H1 (cell line): ENCODE measurements at regions not wholly inside any gene's neighbourhood (a gene's known extent, or its start where the extent isn't known, plus 50 kb on each side); places are given as distances from the start of the nearest gene placed in this dataset.

Experiments
- CTCF ChIA-PET: fragments of 300-600 bp; sonication (Branson Sonifier 250); formaldehyde crosslinking; loops from one replicate; lab custom pipeline; 2021; ENCODE audit not compliant: partially characterized antibody; lab: Charles Lee
- POLR2A ChIA-PET: fragments of 300-600 bp; sonication (Branson Sonifier 250); formaldehyde crosslinking; loops from one replicate; lab custom pipeline; 2021; ENCODE audit warnings: inconsistent platforms; ENCODE audit not compliant: partially characterized antibody; lab: Charles Lee
- DNase-seq, 2 experiments: peaks; one replicate each; pipeline versions ENCODE4 v3.0.0 to v3.0.0-alpha.2; 2010 to 2022; ENCODE audit warnings: low spot score in 2 of 2, low read depth in 1 of 2, mixed read lengths in 1 of 2
- FAIRE-seq: peaks from 2 replicates; lab custom pipeline; 2011; peaks lifted over from hg19 to GRCh38; lab: Jason Lieb, UNC
- H2AFZ ChIP-seq: 2 replicates; pipeline ENCODE4 v1.8.1; 2012; ENCODE audit warnings: low read length, inconsistent platforms
- H2AK5ac ChIP-seq: 2 replicates; pipeline ENCODE4 v1.6.1; 2013; ENCODE audit warnings: low read depth, low read length
- H2BK120ac ChIP-seq: replicated peaks from 2 replicates; pipeline ENCODE3; 2013; ENCODE audit warnings: low read depth, low read length, inconsistent platforms
- H2BK12ac ChIP-seq: 2 replicates; pipeline ENCODE4 v1.6.1; 2013; ENCODE audit warnings: low read depth, low read length
- H2BK15ac ChIP-seq: 2 replicates; pipeline ENCODE4 v1.6.1; 2013; ENCODE audit warnings: low read length
- H2BK20ac ChIP-seq: 2 replicates; pipeline ENCODE4 v1.6.1; 2013; ENCODE audit warnings: low read length
- H2BK5ac ChIP-seq: 2 replicates; pipeline ENCODE4 v1.6.1; 2013; ENCODE audit warnings: low read depth, low read length
- H3K14ac ChIP-seq: 2 replicates; pipeline ENCODE4 v1.6.1; 2013; ENCODE audit warnings: inconsistent platforms; ENCODE audit not compliant: insufficient read length
- H3K18ac ChIP-seq: 2 replicates; pipeline ENCODE4 v1.6.1; 2013; ENCODE audit warnings: low read length; ENCODE audit errors: extremely low read depth
- H3K23ac ChIP-seq: 2 replicates; pipeline ENCODE4 v1.6.1; 2013; ENCODE audit warnings: inconsistent platforms; ENCODE audit not compliant: insufficient read length
- H3K23me2 ChIP-seq: 2 replicates; pipeline ENCODE4 v1.6.1; 2013; ENCODE audit warnings: low read depth, low read length
- H3K27ac ChIP-seq: 2 replicates; pipeline ENCODE4 v1.6.1; 2011; ENCODE audit warnings: low read depth, low read length, inconsistent platforms
- H3K27me3 ChIP-seq, 4 experiments: replicated peaks in 1 of 4; 1 replicate in 1 of 4; 2 replicates in 3 of 4; pipeline versions ENCODE4 v1.6.1 to v1.8.1; 2011 to 2013; ENCODE audit warnings: low read length in 3 of 4, mild to moderate bottlenecking in 3 of 4, inconsistent platforms in 2 of 4, mixed read lengths in 2 of 4, moderate library complexity in 1 of 4; ENCODE audit not compliant: control insufficient read depth in 3 of 4, insufficient read depth in 3 of 4; ENCODE audit errors: extremely low read depth in 1 of 4
- H3K36me3 ChIP-seq, 4 experiments: 2 replicates each; pipeline versions ENCODE4 v1.6.1 to v1.8.1; 2011 to 2013; ENCODE audit warnings: mild to moderate bottlenecking in 4 of 4, low read length in 3 of 4, moderate library complexity in 2 of 4, control low read depth in 1 of 4, inconsistent platforms in 1 of 4; ENCODE audit not compliant: insufficient read depth in 4 of 4, control insufficient read depth in 2 of 4
- H3K4ac ChIP-seq: replicated peaks from 2 replicates; pipeline ENCODE3; 2013; ENCODE audit warnings: low read length, low read depth, mixed read lengths, inconsistent platforms; ENCODE audit not compliant: insufficient read length
- H3K4me1 ChIP-seq, 4 experiments: replicated peaks in 1 of 4; 1 replicate in 1 of 4; 2 replicates in 3 of 4; pipeline versions ENCODE4 v1.6.1 to v1.8.1; 2011 to 2013; ENCODE audit warnings: low read length in 3 of 4, inconsistent platforms in 2 of 4, mixed read lengths in 1 of 4; ENCODE audit not compliant: insufficient read depth in 4 of 4, control insufficient read depth in 3 of 4
- H3K4me2 ChIP-seq, 2 experiments: 2 replicates each; pipeline versions ENCODE4 v1.6.1 to v1.8.1; 2011 to 2013; ENCODE audit warnings: low read depth in 2 of 2, low read length in 2 of 2, control low read depth in 1 of 2, inconsistent platforms in 1 of 2, mild to moderate bottlenecking in 1 of 2; ENCODE audit not compliant: insufficient read depth in 1 of 2
- H3K4me3 ChIP-seq, 4 experiments: fragments of 200-600, 300-600 bp in 1 of 4; sonication (generic), shearing (Covaris generic), sonication (Bioruptor Twin) in 1 of 4; 2 replicates each; pipeline versions ENCODE4 v1.5.1 to v1.8.1; 2011 to 2016; ENCODE audit warnings: low read length in 4 of 4, low read depth in 3 of 4, control low read depth in 2 of 4, inconsistent platforms in 2 of 4, mild to moderate bottlenecking in 2 of 4, mixed read lengths in 1 of 4, moderate library complexity in 1 of 4; ENCODE audit not compliant: insufficient read depth in 2 of 4; ENCODE audit errors: extremely low read depth in 1 of 4
- H3K56ac ChIP-seq: replicated peaks from 2 replicates; pipeline ENCODE3; 2013; ENCODE audit warnings: low read depth, mild to moderate bottlenecking, mixed read lengths, low read length, inconsistent platforms; ENCODE audit not compliant: insufficient read length
- H3K79me1 ChIP-seq: 2 replicates; pipeline ENCODE4 v1.6.1; 2013; ENCODE audit warnings: low read depth, low read length, control low read depth
- H3K79me2 ChIP-seq, 2 experiments: 2 replicates each; pipeline versions ENCODE4 v1.6.1 to v1.8.1; 2012 to 2013; ENCODE audit warnings: low read length in 2 of 2, mild to moderate bottlenecking in 2 of 2, inconsistent platforms in 1 of 2; ENCODE audit not compliant: insufficient read depth in 2 of 2, control insufficient read depth in 1 of 2
- H3K9ac ChIP-seq, 4 experiments: replicated peaks in 1 of 4; 1 replicate in 1 of 4; 2 replicates in 3 of 4; pipeline versions ENCODE4 v1.6.1 to v1.8.1; 2011 to 2013; ENCODE audit warnings: low read depth in 3 of 4, low read length in 3 of 4, control low read depth in 2 of 4, mild to moderate bottlenecking in 2 of 4, moderate library complexity in 2 of 4, inconsistent platforms in 1 of 4; ENCODE audit errors: extremely low read depth in 1 of 4
- H3K9me3 ChIP-seq, 2 experiments: 2 replicates each; pipeline versions ENCODE4 v1.6.1 to v1.8.1; 2012 to 2013; ENCODE audit warnings: mild to moderate bottlenecking in 2 of 2, moderate library complexity in 2 of 2, control low read depth in 1 of 2, inconsistent platforms in 1 of 2, low read depth in 1 of 2, low read length in 1 of 2, mixed read lengths in 1 of 2; ENCODE audit not compliant: insufficient read depth in 2 of 2
- H4K20me1 ChIP-seq, 2 experiments: replicated peaks in 1 of 2; 2 replicates each; pipeline versions ENCODE3 to v1.8.1; 2011 to 2013; ENCODE audit warnings: inconsistent platforms in 2 of 2, low read length in 2 of 2, mild to moderate bottlenecking in 1 of 2; ENCODE audit not compliant: insufficient read depth in 2 of 2, control insufficient read depth in 1 of 2
- H4K5ac ChIP-seq: 2 replicates; pipeline ENCODE4 v1.6.1; 2013; ENCODE audit warnings: low read length, low read depth, mixed read lengths, inconsistent platforms; ENCODE audit not compliant: insufficient read length
- H4K8ac ChIP-seq: 2 replicates; pipeline ENCODE4 v1.8.0; 2013; ENCODE audit warnings: mild to moderate bottlenecking, moderate library complexity, low read length, inconsistent platforms; ENCODE audit not compliant: insufficient read depth; ENCODE audit errors: extremely low read depth
- H4K91ac ChIP-seq: replicated peaks from 2 replicates; pipeline ENCODE3; 2013; ENCODE audit warnings: low read length, mixed read lengths, inconsistent platforms; ENCODE audit not compliant: insufficient read length
- BACH1 ChIP-seq: IDR thresholded peaks from 2 replicates; pipeline ENCODE4 v1.6.1; 2012; ENCODE audit warnings: low read length, improper control_type of control experiment
- BCL11A ChIP-seq, 2 experiments: IDR thresholded peaks; one replicate each; pipeline ENCODE4 v1.6.1; 2011; ENCODE audit warnings: low read depth in 2 of 2, low read length in 2 of 2, mild to moderate bottlenecking in 2 of 2
- CREB1 ChIP-seq: IDR thresholded peaks from 2 replicates; pipeline ENCODE4 v1.6.1; 2012; ENCODE audit warnings: inconsistent platforms
- GTF2F1 ChIP-seq: IDR thresholded peaks from 2 replicates; pipeline ENCODE4 v1.6.1; 2012; ENCODE audit warnings: low read depth, low read length, improper control_type of control experiment, borderline replicate concordance
- HDAC2 ChIP-seq, 2 experiments: fragments of 300-600 bp in 1 of 2; sonication (generic) in 1 of 2; IDR thresholded peaks; 2 replicates each; pipeline ENCODE4 v1.6.1; 2011 to 2012; ENCODE audit warnings: low read depth in 2 of 2, low read length in 2 of 2, mild to moderate bottlenecking in 2 of 2, moderate library complexity in 2 of 2, borderline replicate concordance in 1 of 2, inconsistent platforms in 1 of 2
- NANOG ChIP-seq: IDR thresholded peaks from 2 replicates; pipeline ENCODE4 v1.6.1; 2011; ENCODE audit warnings: low read length, low read depth, mild to moderate bottlenecking, inconsistent platforms; ENCODE audit not compliant: insufficient read depth, poor library complexity, severe bottlenecking
- POLR2AphosphoS5 ChIP-seq: IDR thresholded peaks from 2 replicates; pipeline ENCODE4 v1.6.1; 2011; ENCODE audit warnings: low read depth, low read length
- SAP30 ChIP-seq: fragments of 300-600 bp; sonication (generic); IDR thresholded peaks from 2 replicates; pipeline ENCODE4 v1.7.1; 2012; ENCODE audit warnings: low read length, moderate library complexity, mild to moderate bottlenecking, inconsistent platforms; ENCODE audit not compliant: insufficient read depth, insufficient replicate concordance
- SP2 ChIP-seq: IDR thresholded peaks from 2 replicates; pipeline ENCODE4 v1.6.1; 2012; ENCODE audit warnings: mild to moderate bottlenecking, low read length, inconsistent platforms
- SP4 ChIP-seq: IDR thresholded peaks from 2 replicates; pipeline ENCODE4 v1.6.1; 2012; ENCODE audit warnings: low read length, inconsistent platforms

- H2BK12ac ChIP-seq: no peak overlapping the region
- no peak for FAIRE-seq
- H3K9ac ChIP-seq: no peak overlapping the region
- no peak overlapping the region for H2BK5ac ChIP-seq
- H3K36me3 ChIP-seq: no peaks in the 10 kb centered on the region
- no peak overlapping the region for H3K4me3 ChIP-seq
- no peak overlapping the region for H3K4me2 ChIP-seq
- no peak overlapping the region for H3K4ac ChIP-seq
- no peak overlapping the region for H3K23ac ChIP-seq
- no peaks in the 10 kb centered on the region for H3K4me1 ChIP-seq
- no peaks in the 10 kb centered on the region for H4K20me1 ChIP-seq
- no peak for DNase-seq
- no peak overlapping the region for H2BK120ac ChIP-seq
- H4K5ac ChIP-seq: no peak overlapping the region
- H3K79me2 ChIP-seq: no peaks in the 10 kb centered on the region
- TF ChIP-seq NANOG (no peak), HDAC2 (IDR thresholded peaks at IDR 0.05; ENCODE audit: borderline replicate concordance in 1 of 2, low read depth in 2 of 2, low read length in 2 of 2) (no peak), POLR2AphosphoS5 (no peak), BCL11A (IDR thresholded peaks at IDR 0.05; ENCODE audit: low read depth in 2 of 2, low read length in 2 of 2) (no peak), BACH1 (no peak), GTF2F1 (no peak), SAP30 (no peak), SP4 (no peak), CREB1 (no peak), SP2 (no peak)
- H4K8ac ChIP-seq: no peak overlapping the region
- H3K9me3 ChIP-seq: peaks cover 0 to 7% of the 10 kb centered on the region in 2 experiments; a peak in 1 of 4 replicates
- POLR2A ChIA-PET: no interaction called here
- CTCF ChIA-PET: no interaction called here
- H3K56ac ChIP-seq: no peak overlapping the region
- no peak overlapping the region for H2AFZ ChIP-seq
- no peak overlapping the region for H3K14ac ChIP-seq
- no peak overlapping the region for H3K18ac ChIP-seq
- H3K27ac ChIP-seq: no peak overlapping the region
- H3K23me2 ChIP-seq: no peaks in the 10 kb centered on the region
- H4K91ac ChIP-seq: no peak overlapping the region
- no peak overlapping the region for H2BK15ac ChIP-seq
- no peaks in the 10 kb centered on the region for H3K79me1 ChIP-seq
- no peaks in the 10 kb centered on the region for H3K27me3 ChIP-seq
- no peak overlapping the region for H2AK5ac ChIP-seq
- H2BK20ac ChIP-seq: no peak overlapping the region
These were observed 246.5 kb upstream of the DDI1 start for GRCh38 chr11:103789952-103790351.
